CD14-positive monocyte (primary cell): ENCODE measurements at regions not wholly inside any gene's neighbourhood (a gene's known extent, or its start where the extent isn't known, plus 50 kb on each side); places are given as distances from the start of the nearest gene placed in this dataset.

Experiments
- DNase-seq, 3 donors: peaks; one replicate each; pipeline ENCODE4 v3.0.0-alpha.2; 2011 to 2022
- H2AFZ ChIP-seq: 2 replicates; pipeline ENCODE4 v1.6.0; 2012; ENCODE audit warnings: mild to moderate bottlenecking, low read depth, low read length, inconsistent platforms; ENCODE audit not compliant: insufficient read depth, poor library complexity, severe bottlenecking
- H3K27ac ChIP-seq, 2 donors: 1 replicate in 1 of 2; 2 replicates in 1 of 2; pipeline ENCODE4 v1.5.1; 2012 to 2013; ENCODE audit warnings: low read length in 2 of 2, control low read depth in 1 of 2, inconsistent platforms in 1 of 2, low read depth in 1 of 2, mild to moderate bottlenecking in 1 of 2
- H3K27me3 ChIP-seq, 2 donors: one replicate each; pipeline versions ENCODE4 v1.6.0 to v1.6.1; 2011 to 2013; ENCODE audit warnings: low read length in 2 of 2; ENCODE audit not compliant: control insufficient read depth in 2 of 2, insufficient read depth in 2 of 2
- H3K36me3 ChIP-seq, 2 donors: replicated peaks in 1 of 2; 1 replicate in 1 of 2; 2 replicates in 1 of 2; pipeline versions ENCODE4 v1.5.1 to v1.6.1; 2012 to 2013; ENCODE audit warnings: low read length in 2 of 2, control low read depth in 1 of 2, inconsistent platforms in 1 of 2, mild to moderate bottlenecking in 1 of 2; ENCODE audit not compliant: insufficient read depth in 2 of 2, control insufficient read depth in 1 of 2
- H3K4me1 ChIP-seq, 2 donors: 1 replicate in 1 of 2; 2 replicates in 1 of 2; pipeline versions ENCODE4 v1.5.1 to v1.6.1; 2012 to 2013; ENCODE audit warnings: low read length in 2 of 2, control low read depth in 1 of 2, inconsistent platforms in 1 of 2, mild to moderate bottlenecking in 1 of 2, moderate library complexity in 1 of 2; ENCODE audit not compliant: insufficient read depth in 2 of 2, control insufficient read depth in 1 of 2
- H3K4me2 ChIP-seq: replicated peaks from 2 replicates; pipeline ENCODE3; 2012; ENCODE audit warnings: low read length, moderate library complexity, mild to moderate bottlenecking; ENCODE audit not compliant: poor library complexity, severe bottlenecking; ENCODE audit errors: extremely low read depth
- H3K4me3 ChIP-seq, 3 experiments: fragments of 200-600 bp in 1 of 3; sonication (generic) in 1 of 3; replicated peaks in 1 of 3; 1 replicate in 2 of 3; 2 replicates in 1 of 3; pipeline ENCODE4 v1.5.1; 2011 to 2013; ENCODE audit warnings: low read length in 3 of 3, mild to moderate bottlenecking in 3 of 3, control low read depth in 2 of 3, low read depth in 2 of 3, inconsistent platforms in 1 of 3, moderate library complexity in 1 of 3
- H3K79me2 ChIP-seq: 2 replicates; pipeline ENCODE4 v1.6.0; 2012; ENCODE audit warnings: mild to moderate bottlenecking, control low read depth, inconsistent platforms, low read length, moderate library complexity; ENCODE audit not compliant: insufficient read depth
- H3K9ac ChIP-seq: 2 replicates; pipeline ENCODE4 v1.6.0; 2017; ENCODE audit warnings: low read length, mild to moderate bottlenecking; ENCODE audit not compliant: insufficient read depth, poor library complexity, severe bottlenecking
- H3K9me3 ChIP-seq, 2 donors: replicated peaks in 1 of 2; 1 replicate in 1 of 2; 2 replicates in 1 of 2; pipeline versions ENCODE4 v1.5.1 to v1.6.1; 2012 to 2013; ENCODE audit warnings: low read length in 2 of 2, control low read depth in 1 of 2; ENCODE audit not compliant: control insufficient read depth in 1 of 2, insufficient read depth in 1 of 2
- H4K20me1 ChIP-seq: 2 replicates; pipeline ENCODE4 v1.6.0; 2012; ENCODE audit warnings: mild to moderate bottlenecking, low read length, control low read depth, moderate library complexity; ENCODE audit not compliant: insufficient read depth
- H3K27ac Mint-ChIP-seq, 7 donors: one replicate each; pipeline ENCODE4 v1.8.0; 2020; ENCODE audit warnings: mild to moderate bottlenecking in 7 of 7, mixed read lengths in 7 of 7, moderate library complexity in 6 of 7, inconsistent platforms in 2 of 7
- H3K27me3 Mint-ChIP-seq, 3 donors: one replicate each; pipeline ENCODE4 v1.8.0; 2021 to 2022; ENCODE audit warnings: low read depth in 3 of 3, mild to moderate bottlenecking in 3 of 3, mixed read lengths in 3 of 3, moderate library complexity in 3 of 3, inconsistent platforms in 1 of 3
- H3K36me3 Mint-ChIP-seq, 2 donors: one replicate each; pipeline ENCODE4 v1.8.0; 2020; ENCODE audit warnings: mixed read lengths in 2 of 2, inconsistent platforms in 1 of 2, mild to moderate bottlenecking in 1 of 2
- H3K4me1 Mint-ChIP-seq: one replicate; pipeline ENCODE4 v1.8.0; 2020; ENCODE audit warnings: mild to moderate bottlenecking, mixed read lengths
- H3K4me3 Mint-ChIP-seq, 2 donors: one replicate each; pipeline ENCODE4 v1.8.0; 2020; ENCODE audit warnings: mild to moderate bottlenecking in 2 of 2, mixed read lengths in 2 of 2, moderate library complexity in 1 of 2
- H3K9me3 Mint-ChIP-seq, 7 donors: one replicate each; pipeline ENCODE4 v1.8.0; 2020 to 2022; ENCODE audit warnings: mixed read lengths in 7 of 7, mild to moderate bottlenecking in 6 of 7, moderate library complexity in 6 of 7, inconsistent platforms in 2 of 7
- CTCF ChIP-seq: fragments of 200-600 bp; IDR thresholded peaks from one replicate; pipeline ENCODE4 v1.8.0; 2022; ENCODE audit warnings: antibody characterized with exemption, mild to moderate bottlenecking
- whole genome bisulfite sequencing: methylation state at CpG from one replicate; pipeline ENCODE4 v1.1.5; 2013; ENCODE audit warnings: missing lambda C conversion rate; ENCODE audit not compliant: insufficient coverage; 5-methylcytosine and 5-hydroxymethylcytosine counted together
- intact Hi-C, 2 donors: fragments of 100-400 bp; cut with micrococcal nuclease; formaldehyde crosslinking; loops; one replicate each; pipeline versions ENCODE4 v1.15.0 to v1.15.1; 2023

GRCh38 chr3:104234442-104235194, 1132.1 kb upstream of the ALCAM start:
- Mint-ChIP-seq H3K36me3 (no peaks in the 10 kb centered on the region), H3K27me3 (no peaks in the 10 kb centered on the region), H3K4me3 (no peak overlapping the region), H3K27ac (no peak overlapping the region), H3K4me1 (no peaks in the 10 kb centered on the region), H3K9me3 (peaks cover 0 to 4% (median 0%) of the 10 kb centered on the region in 7 donors)
- intact Hi-C loops: no loop called here
- Histone ChIP-seq H3K79me2 (no peaks in the 10 kb centered on the region), H3K27ac (no peak overlapping the region), H4K20me1 (no peaks in the 10 kb centered on the region), H3K27me3 (no peaks in the 10 kb centered on the region), H3K9ac (no peak overlapping the region), H3K9me3 (no peaks in the 10 kb centered on the region), H3K4me2 (no peak overlapping the region), H3K4me1 (no peaks in the 10 kb centered on the region), H2AFZ (no peak overlapping the region), H3K36me3 (no peaks in the 10 kb centered on the region), H3K4me3 (no peak overlapping the region)
- TF ChIP-seq CTCF: no peak
- no CpG with 5 or more reads among the region's 1 CpG for WGBS
- DNase-seq: no peak

- peaks cover 0 to 5% (median 3%) of the 10 kb centered on the region in 7 donors for H3K9me3 Mint-ChIP-seq
- WGBS: 71% methylated on average over 1 of the region's 4 CpGs
- Histone ChIP-seq H3K4me1 (no peaks in the 10 kb centered on the region), H4K20me1 (no peaks in the 10 kb centered on the region), H3K4me2 (no peak overlapping the region), H3K27ac (no peak overlapping the region), H3K27me3 (no peaks in the 10 kb centered on the region), H3K79me2 (no peaks in the 10 kb centered on the region), H2AFZ (no peak overlapping the region), H3K4me3 (no peak overlapping the region), H3K36me3 (no peaks in the 10 kb centered on the region), H3K9me3 (peaks cover 6 to 9% of the 10 kb centered on the region in 2 donors), H3K9ac (no peak overlapping the region)
- intact Hi-C loops: no loop called here
- H3K36me3 Mint-ChIP-seq: no peaks in the 10 kb centered on the region
- H3K4me1 Mint-ChIP-seq: no peaks in the 10 kb centered on the region
- no peak overlapping the region for H3K4me3 Mint-ChIP-seq
- no peak for DNase-seq
- H3K27me3 Mint-ChIP-seq: peaks cover 0 to 2% (median 0%) of the 10 kb centered on the region in 3 donors
- H3K27ac Mint-ChIP-seq: no peak overlapping the region
- TF ChIP-seq CTCF: no peak
Observed at GRCh38 chr3:104244680-104245220, 1122.0 kb upstream of the ALCAM start.
